IPS DF 4.7 (cell line): ENCODE measurements at regions not wholly inside any gene's neighbourhood (a gene's known extent, or its start where the extent isn't known, plus 50 kb on each side); places are given as distances from the start of the nearest gene placed in this dataset.
"Not testable (repeated sequence)": the region's sequence is repeated elsewhere in the genome, so short reads cannot be mapped to it uniquely, and the experiment has no call there.

Experiments
- DNase-seq: peaks from one replicate; pipeline ENCODE4 v3.0.0-alpha.2; 2013; ENCODE audit warnings: low spot score; ENCODE audit errors: extremely low read depth

GRCh38 chr2:138215958-138216357 lies 251.7 kb downstream of the HNMT start:
- no peak for DNase-seq

DNA sequence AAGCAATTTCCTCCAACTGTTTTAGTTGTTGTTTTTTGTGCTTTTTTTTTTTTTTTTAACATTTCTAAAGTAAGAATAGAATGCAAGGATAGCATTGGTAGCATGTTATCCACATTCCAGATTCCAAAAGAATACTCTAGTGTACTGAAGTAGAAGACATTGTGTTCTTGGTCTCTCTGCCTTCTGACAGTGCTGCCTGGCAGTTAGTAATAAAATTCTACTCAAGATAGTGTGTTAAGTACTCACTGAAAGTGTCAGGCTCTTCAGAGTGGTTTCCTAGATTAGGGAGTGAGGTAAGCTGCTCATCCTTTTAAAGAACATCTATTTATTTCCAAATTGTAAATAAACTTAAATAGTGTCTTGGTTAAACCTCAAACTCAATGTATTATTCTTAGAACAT lies 253.7 kb downstream of the HNMT start:
- DNase-seq = no peak

- no peak for DNase-seq
Measured at GRCh38 chr2:138218397-138218796, 254.1 kb downstream of the HNMT start.

GRCh38 chr2:138219961-138220360 lies 255.7 kb downstream of the HNMT start:
- no peak for DNase-seq

DNA sequence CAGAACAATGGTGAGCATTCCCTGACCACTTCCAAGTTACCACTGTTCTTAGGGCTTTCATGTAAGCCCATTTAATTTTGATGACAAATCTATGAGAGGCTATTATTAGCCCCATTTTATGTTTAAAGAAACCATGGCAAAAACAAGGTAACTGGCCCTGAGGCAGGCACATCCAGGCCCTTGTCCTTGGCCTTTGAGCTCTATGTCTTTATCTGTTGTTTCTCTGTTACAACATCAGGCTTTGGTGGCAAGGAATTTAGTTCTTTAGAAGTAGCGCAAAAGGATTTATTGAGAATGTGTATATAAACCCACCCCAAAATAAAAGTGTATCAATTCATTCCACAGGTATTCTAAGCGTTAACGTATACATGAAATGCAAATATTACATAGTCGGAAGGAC lies 257.1 kb downstream of the HNMT start:
- DNase-seq = no peak

DNA sequence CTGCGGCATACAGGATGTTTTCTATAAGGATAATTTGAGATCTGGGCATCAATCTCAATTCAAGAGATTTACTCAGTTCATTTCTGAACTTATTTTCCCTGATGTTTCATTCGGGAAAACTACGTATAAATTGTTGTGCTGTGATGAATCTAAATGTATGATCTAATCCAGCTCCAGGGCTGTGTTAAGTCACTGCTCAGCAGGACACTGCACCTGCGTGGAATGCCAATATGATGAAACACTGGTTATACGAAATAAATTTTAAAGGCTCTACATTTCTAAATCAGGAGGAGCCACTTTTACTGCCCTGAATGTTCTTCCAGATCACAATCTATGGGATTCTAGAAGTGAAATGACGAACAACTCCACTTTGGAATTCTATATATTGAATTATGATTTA lies 259.0 kb downstream of the HNMT start:
- DNase-seq = no peak

GRCh38 chr2:138227195-138227594 lies 262.9 kb downstream of the HNMT start:
- DNase-seq = no peak

- DNase-seq = no peak
Measured at GRCh38 chr2:138228101-138228500, 263.8 kb downstream of the HNMT start.

DNA sequence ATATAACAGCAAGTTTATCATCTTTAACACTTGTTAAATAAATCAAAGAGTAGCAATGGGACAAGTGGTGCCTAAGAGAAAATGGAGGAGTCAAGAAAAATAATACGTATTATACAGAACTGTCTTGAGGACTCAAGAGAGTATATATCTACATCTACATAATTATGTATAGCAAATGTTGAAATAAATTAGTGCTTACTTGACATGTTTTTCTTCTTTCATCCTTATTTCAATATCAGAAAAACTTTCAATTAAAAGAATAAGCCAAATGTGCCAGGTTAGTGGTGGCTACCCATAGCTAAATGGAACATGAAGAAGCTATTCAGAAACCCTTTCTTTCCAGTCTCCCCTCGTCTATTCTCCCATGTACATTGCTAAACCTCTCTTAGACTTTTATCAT lies 267.3 kb upstream of the SPOPL start:
- DNase-seq = no peak

DNA sequence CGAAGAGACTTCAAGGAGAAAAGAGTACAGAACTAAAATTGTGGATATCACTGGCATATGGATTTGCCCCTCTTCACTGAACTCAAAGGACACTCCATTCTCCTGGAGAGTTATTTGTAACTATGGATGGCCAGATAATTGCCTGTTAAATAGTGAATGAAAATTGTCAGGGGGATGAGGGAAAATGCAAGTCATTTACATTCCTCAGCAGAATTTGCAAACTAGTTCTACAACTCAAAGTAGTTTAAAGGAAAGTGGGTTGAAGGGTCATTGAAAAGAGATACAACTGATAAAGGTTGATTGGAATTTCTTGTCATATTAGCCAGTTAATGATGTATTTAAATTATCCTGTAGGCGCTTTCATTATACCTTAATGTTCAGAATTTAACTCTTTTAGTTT lies 266.5 kb upstream of the SPOPL start:
- DNase-seq = no peak

DNA sequence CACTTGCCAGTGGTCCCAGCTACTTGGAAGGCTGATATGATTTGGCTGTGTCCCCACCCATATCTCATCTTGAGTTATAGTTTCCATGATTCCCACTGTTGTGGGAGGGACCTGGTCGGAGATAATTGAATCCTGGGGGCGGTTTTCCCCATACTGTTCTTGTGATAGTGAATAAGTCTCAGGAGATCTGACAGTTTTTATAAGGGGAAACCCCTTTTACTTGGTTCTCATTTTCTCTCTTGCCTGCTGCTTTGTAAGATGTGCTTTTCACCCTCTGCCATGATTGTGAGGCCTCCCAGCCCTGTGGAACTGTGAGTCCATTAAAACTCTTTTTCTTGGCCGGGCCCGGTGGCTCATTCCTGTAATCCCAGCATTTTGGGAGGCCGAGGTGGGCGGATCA lies 265.4 kb upstream of the SPOPL start:
- no peak for DNase-seq

DNA sequence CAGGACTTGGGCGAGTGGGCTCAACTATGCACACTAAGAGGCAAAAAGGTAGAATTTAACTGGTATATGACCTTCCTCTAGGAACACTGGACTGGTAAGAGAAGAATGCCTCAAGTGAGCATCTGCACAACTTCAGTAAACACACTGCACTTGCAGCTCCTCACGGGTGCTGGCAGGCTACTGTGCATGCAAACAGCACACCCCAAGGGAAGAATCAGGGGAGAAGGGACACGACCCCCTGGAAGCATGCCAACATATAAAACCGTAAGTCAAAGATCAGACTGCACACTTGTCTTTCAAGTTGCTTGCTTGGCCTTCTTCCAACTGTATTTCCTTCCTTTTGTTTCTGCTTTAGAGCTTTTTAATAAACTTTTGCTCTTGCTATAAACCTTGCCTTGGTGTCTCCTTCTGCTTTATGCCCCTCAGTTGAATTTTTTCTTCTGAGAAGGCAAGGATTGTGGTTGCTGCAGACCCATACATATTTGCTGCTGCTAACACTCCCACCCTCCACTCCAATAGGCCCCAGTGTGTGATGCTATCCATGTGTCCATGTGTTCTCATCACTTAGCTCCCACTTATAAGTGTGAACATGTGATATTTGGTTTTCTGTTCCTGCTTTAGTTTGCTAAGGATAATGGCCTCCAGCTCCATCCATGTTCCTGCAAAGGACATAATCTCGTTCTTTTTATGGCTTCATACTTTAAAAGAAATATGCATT lies 263.7 kb upstream of the SPOPL start:
- DNase-seq = no peak

- no peak for DNase-seq
Measured at GRCh38 chr2:138238908-138239307, 262.7 kb upstream of the SPOPL start.

DNA sequence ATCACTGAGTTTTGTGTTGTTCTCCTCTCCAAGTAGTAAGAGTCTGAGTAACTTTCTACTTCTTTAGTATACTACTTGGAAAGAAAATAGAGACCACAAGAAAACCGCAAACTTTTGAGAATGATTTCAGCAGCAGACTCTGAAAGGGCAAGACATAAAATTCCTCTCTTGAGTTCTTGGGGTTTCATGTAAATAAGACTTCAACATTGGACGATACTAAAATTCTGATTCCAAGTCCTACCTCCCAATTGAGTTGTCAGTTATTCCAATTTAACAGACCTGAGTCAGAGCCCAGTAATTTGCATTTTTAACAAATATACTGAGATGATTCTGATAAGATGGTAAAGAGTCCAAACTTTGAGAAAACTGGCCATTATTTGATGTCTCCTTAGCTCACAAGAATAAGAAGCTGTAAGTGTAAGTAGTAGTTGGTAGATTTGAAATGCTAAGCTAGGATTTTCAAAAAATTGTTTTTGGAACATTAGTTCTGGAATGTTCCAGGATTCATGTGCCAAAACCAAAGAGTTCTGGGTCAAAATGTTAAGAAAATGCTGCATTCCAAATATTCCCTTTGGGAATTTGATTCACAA lies 261.6 kb upstream of the SPOPL start:
- no peak for DNase-seq

DNA sequence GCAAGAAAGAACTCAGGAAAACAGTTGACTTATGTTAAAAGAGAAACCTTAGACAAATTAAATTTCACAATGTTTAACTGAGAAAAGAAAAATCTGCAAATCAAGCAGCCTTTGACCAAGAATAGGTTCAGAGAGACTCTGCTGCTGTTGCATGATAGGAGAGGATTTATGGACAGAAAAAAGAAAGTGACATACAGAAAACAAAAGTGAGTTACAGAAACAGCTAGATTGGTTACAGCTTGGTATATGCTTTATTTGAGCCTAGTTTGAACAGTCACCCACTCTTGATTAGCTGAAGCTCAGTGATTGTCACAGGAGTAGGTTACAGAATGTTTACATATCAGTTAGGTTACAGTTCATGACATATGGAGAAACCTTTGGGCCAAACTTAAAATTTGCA lies 258.2 kb upstream of the SPOPL start:
- no peak for DNase-seq

GRCh38 chr2:138244501-138244925 lies 257.1 kb upstream of the SPOPL start:
- DNase-seq = no peak

- no peak for DNase-seq
Measured at GRCh38 chr2:138245310-138245709, 256.3 kb upstream of the SPOPL start.

DNA sequence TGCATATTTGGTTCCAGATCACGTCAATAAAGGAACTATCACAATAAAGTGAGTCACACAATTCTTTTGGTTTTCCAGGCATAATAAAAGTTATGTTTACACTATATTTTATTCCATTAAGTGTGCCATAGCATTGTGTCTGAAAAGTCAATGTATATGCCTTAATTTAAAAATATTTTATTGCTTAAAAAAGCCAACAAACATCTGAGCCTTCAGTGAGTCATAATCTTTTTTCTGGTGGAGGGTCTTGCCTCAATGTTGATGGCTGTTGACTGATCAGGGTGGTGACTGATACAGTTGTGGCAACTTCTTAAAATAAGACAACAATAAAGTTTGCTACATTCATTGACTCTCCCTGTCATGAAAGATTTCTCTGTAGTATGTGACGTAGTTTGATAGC lies 254.3 kb upstream of the SPOPL start:
- DNase-seq = no peak

GRCh38 chr2:138249207-138249606 lies 252.4 kb upstream of the SPOPL start:
- DNase-seq = no peak

DNA sequence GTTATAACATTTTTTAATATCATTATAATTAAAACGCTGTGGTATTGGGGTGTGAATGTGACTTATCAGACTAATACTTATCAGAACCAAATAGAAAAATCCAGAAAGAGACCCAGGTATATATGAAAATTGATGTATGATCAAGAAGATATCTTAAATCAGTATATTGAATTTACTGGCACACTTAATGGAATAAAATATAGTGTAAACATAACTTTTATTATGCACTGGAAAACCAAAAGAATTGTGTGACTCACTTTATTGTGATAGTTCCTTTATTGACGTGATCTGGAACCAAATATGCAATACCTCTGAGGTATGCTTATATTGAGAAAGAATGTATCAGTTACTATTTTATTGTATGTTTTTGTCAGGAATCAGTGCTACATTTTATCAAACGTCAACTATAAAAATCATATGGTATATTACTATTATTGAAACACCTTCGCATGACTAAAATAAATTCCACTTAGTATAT lies 250.7 kb upstream of the SPOPL start:
- not testable (repeated sequence) for DNase-seq

- no peak for DNase-seq
Measured at GRCh38 chr2:138252587-138252986, 249.0 kb upstream of the SPOPL start.

- DNase-seq = no peak
Measured at GRCh38 chr2:138255670-138256069, 245.9 kb upstream of the SPOPL start.

DNA sequence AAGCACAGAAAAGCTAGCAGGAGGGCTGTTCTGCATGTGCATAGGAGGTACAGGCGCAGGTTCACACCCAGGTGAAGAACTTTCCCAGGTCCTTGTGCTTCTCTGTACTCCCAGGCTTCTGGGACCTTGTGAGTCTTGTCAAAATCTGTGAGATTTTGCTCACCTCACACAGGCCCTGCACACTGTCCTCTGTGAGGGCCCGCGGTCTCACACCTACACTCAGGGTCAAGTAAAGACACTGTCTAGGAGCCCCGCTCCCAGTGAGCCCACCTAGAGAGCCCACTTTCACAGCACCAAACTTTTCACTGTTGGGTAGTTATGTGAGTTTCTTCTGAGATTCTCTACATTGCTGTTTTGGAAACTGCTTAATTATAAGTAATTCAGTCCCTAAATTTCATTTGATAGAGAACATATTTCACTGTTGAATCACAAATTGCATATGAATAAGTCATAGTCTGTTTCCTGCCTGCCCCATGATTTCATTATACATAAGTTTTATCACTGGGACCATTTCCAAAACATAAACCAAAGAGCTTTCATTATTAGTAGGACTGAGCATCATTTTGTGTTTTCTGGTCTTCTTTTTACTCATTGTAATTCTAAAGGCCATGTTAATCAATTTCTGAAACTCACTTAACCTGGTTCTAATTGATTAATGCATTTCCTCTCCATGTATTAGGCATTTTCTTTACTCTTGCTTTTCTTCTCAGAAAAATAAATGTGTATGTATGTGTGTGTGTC lies 234.2 kb upstream of the SPOPL start:
- no peak for DNase-seq
